GM21515 (cell line): ENCODE measurements at regions not wholly inside any gene's neighbourhood (a gene's known extent, or its start where the extent isn't known, plus 50 kb on each side); places are given as distances from the start of the nearest gene placed in this dataset.
"Not testable (repeated sequence)": the region's sequence is repeated elsewhere in the genome, so short reads cannot be mapped to it uniquely, and the experiment has no call there.

Experiments used
- ATAC-seq: cut with Tn5 transposase; IDR thresholded peaks from one replicate; pipeline ENCODE4 v1.9.1; 2021; ENCODE audit not compliant: unreplicated experiment

GRCh38 chr5:103389846-103390245 is 131.3 kb downstream of the MACIR start:
- ATAC-seq = no peak

DNA sequence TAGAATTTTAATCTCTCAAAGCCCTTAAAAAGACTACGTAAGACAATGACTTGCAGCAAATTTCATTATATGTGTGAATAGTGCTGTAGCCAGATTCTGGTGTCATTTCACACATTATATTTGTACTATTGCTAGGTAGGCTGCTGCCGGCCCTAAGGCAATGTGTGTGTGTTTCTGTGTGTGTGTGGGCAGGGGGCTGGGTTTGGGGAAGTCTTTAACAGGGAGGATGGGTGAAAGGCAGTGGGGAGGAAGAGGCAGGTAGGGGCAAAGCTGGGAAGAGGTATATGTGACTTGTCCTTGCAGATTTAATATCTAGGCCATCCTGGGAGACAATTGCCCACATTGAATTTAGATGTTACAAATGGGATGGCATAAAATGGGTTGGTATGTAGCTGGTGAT is 130.8 kb downstream of the MACIR start:
- ATAC-seq = no peak

DNA sequence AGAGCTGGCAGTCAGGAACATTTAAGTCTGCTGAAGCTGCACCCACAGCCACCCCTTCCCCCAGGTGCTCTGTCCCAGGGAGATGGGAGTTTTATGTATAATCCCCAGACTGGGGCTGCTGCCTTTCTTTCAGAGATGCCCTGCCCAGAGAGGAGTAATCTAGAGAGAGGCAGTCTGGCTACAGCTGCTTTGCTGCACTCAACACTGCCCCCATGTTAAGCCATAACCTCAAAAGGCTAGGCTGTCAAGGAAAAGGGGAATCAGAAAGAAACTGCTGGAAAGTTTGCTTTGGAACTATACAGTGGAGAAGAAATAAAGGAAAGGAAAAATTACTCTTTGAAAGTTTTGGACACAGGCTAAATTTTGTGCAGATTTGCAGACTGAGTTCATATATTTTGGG is 127.2 kb downstream of the MACIR start:
- no peak for ATAC-seq

GRCh38 chr5:103377638-103378037 is 119.1 kb downstream of the MACIR start:
- ATAC-seq = not testable (repeated sequence)

DNA sequence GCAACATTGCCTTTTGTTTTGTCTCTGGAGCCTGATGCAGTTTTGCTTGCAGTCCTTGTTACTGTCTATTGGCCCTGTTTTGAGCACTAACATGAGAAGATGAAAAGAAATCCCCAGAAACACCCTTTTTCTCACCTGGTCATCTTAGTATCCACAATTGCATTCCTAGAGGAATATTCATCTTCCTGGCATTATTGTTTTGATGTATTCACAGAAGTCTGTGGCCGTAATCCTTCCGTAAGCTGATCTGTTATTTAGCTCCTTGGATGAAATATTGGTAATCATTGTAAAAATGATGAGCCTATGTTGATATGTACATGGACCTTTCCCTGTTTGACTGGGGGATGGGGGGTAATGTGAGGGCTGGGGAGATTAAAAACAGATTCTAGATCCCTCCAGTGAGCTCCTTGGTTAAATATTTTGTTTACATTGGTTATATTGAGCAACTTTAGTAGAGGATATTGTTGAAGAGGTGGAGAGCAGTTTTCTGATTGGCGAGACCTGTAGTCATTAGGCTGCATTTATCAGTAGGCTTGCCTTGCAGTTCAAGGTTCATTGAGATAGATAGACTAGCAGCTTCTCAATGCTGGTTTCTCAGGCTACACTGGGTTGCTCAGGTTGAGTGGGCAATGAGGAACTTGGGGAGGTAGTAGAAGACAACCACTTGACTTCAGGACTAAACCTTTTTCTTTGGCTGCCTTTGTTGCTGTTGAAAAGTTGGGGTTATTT is 117.5 kb downstream of the MACIR start:
- ATAC-seq = no peak

GRCh38 chr5:103375350-103375749 is 116.8 kb downstream of the MACIR start:
- ATAC-seq = no peak

DNA sequence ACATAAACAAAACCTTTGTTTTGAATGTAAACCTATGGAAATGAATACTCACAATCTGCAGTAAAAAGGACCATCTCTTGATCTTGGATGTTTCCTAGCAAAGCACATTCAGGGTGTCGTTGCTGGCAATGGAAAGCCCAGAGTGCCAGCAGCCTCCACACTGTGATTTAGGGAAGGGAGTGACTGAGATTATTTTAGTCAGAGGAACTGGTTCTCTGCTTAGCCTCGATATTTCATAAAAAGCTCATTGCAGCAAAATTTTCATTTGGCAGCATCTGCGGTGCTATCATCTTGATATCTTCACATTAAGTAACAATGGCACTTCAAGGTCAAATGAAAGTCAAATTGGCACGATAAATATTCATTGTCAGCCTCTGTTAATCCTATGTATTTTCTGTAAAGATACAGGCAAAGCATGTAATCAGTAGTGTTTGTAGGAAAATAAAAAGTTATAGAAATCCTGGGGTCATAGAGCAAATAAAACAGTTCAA is 116.0 kb downstream of the MACIR start:
- ATAC-seq = no peak

DNA sequence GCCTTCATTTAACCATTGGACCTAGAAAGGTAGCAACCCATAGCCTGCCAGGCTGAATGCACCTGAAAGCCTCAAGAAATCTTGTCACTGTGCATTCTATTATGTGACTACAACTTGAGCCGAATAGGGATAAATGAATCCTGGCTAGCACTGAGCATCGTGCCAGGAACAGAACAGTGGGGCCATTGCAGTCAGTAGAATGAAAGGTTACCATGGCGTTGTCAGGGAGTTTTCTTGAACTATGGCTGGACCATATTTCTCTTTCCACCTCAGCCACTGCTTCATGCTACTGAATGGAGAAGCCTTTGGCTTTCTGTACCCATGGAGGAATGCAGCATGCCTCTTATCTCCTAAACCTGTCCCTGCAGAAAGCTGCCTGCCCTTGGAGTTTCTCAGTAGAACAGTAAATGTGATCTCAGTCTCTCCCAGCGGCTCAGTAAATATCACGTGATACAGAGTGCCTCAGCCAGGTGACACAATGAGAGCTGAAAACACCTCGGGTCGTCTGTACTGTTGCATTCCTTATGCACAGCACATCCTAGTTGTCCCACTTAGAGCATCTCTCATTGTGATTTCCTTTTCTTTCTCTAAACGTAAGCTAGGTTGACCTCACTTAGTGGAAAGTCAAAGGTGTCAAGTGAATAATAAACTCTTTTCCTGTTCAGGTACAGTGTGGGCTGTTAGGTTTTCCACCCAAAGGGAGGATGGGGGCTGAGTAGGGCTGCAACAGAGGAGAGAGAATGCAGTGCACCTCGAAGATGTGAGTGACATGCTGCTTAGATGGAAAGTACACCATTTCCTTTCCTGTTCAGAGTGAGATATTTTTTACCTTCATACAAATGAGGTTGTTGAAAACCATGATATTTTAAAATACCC is 115.3 kb downstream of the MACIR start:
- ATAC-seq = no peak

DNA sequence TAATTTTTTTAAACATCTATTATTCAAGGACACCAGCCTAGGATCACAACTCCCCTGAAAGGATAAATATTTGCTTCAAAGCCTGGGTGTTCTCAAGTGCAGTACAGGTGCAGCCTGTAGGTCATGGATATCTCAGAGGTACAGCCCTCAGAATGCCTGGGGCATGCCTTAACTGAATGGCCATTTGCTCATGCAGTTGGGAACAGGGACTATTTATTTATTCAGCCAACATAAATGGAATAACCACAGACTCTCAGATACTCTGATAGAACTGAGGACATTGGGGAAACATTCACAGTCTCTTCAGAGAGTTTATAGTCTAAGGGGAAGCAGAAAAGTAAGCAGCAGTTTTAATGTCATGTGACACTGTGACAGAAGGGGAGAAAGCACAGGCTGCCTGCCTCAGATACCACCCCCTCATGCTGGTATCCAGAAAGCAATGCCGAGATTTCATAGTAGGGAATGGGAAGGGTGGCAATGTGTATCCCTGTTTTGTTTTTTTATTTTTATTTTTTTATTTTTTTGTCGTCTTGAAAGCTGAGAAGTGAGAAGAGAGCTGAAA is 112.6 kb downstream of the MACIR start:
- no peak for ATAC-seq

DNA sequence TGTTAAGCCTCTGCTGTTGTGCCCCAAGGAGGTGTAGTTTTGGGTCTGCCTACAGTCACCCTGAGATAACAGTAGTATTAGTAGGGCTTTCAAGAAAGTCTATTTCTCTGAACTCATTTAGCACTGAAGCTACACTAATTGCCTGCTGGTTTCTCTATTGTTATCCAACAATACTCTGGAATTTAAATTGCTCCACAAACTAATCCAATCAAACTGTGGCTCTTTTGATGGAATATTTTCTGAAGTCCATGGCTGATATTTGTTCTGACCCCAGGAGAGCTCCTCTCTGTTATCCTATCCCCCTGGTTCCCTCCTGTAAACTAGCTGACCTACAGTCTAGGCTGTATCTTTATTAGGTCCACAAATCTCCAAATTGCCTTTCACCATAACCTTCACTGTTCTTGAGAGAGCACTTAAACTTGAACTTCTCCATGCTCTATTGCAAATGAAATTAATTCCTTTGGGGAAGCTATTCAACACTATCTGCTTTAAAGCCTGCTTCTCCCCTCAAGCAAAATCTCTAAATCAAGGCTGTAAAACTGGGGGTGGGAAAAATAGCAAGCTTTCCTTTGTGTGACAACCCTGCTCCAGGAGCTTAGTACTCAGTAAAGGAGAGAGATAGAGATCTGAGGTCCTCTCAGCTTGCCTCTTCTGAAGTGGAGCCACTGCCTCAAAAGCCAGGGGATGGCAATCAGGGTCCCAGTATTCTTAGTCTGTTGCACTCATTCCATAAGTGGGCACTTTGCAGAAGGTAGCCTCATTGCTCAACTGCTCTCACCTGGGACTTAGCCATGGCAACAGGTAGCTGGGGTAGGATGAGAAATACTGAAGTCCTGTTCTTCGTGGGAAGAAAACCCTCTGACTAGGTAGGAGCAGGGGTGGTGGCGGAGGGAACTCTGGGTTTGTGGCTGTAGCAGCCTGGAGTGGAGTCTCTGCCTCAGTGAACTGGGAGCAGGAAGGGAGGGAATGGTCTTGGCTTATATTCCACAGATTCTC is 110.9 kb downstream of the MACIR start:
- ATAC-seq = no peak

DNA sequence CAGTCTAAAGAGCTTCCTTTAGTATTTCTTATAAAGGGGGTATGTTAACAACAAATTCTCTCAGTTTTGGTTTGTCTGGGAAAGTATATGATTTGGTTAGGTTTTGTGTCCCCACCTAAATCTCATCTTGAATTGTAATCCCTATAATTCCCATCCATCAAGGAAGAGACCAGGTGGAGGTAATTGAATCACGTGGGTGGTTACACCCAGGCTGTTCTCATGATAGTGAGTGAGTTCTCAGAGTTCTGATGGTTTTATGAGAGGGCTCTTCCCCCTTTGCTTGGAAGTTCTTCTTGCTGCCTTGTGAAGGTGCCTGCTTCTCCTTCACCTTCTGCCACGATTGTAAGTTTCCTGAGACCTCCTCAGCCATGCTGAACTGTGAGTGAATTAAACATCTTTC is 109.1 kb downstream of the MACIR start:
- ATAC-seq = no peak

- ATAC-seq = no peak
Observed at GRCh38 chr5:103366918-103367549, 108.5 kb downstream of the MACIR start.

DNA sequence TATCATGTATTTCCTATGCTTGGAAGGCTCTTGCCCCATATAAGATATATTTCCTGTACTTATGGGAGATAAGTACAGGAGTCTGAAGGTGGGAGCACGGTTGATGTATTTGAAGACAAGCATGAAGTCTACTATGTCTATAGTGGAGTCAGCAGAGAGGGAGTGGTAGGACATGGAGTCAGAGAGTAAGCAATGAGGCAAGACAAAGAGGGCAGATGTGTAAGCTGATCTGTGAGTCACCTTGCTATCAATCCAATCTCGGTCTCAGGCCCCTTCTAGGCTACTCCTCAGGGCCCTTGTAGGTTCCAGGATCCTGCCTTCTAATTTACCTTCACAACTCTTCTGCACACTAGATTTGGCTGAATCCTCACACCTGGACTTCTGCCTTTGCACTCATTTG is 105.5 kb downstream of the MACIR start:
- ATAC-seq = no peak

- no peak for ATAC-seq
Observed at GRCh38 chr5:103362211-103362610, 103.6 kb downstream of the MACIR start.

DNA sequence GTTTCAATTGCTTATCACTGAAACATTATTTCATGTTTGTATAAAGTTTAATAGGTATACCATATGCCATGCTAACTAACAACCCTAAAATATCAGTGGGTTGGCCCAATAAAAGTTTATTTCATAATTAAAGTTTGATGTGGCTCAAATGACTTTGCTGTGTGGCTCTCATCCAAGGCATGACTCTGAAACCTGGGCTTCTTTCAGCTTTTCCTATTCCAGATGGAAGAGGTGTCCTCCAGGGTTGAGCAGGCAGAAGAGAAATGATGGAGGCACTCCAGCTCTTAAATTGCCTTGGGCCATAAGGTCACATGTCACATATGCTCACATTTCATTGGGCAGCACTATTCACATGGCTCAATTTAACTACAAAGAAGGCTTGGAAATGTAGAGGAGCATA is 101.9 kb downstream of the MACIR start:
- no peak for ATAC-seq

DNA sequence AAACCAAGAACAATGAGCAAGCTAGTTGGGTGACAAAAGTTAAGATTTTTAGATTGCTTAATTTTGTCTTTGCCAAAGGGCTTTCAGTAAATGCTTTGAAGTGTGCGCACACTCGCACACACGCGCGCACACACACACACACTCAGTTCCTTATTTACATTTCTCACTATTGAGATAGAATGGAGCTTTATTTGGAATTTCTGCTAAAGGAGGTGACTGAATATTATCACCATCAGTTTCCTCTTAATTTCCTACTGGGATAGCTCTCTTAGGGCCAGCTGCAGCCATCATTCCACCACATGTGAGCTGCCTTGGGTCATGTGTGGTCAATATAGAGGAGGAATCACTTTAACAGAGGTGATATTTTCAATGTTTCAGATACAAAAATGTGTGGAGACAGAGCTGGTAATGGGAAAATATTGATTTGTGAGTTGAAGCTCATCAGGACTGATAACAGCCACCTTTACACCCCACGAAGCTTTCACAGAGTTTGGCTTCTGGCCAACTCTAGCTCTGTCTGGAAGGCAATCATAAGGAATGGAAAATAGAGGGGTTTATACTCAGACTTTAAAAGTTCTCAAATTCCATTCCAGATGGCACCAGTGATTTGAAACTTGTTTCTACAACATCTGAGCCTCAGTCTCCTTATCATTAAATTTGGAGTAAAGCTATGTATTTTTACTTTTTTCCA is 99.9 kb downstream of the MACIR start:
- ATAC-seq = no peak

GRCh38 chr5:103357636-103358035 is 99.1 kb downstream of the MACIR start:
- ATAC-seq = no peak

- no peak for ATAC-seq
Observed at GRCh38 chr5:103356350-103357091, 98.0 kb downstream of the MACIR start.

DNA sequence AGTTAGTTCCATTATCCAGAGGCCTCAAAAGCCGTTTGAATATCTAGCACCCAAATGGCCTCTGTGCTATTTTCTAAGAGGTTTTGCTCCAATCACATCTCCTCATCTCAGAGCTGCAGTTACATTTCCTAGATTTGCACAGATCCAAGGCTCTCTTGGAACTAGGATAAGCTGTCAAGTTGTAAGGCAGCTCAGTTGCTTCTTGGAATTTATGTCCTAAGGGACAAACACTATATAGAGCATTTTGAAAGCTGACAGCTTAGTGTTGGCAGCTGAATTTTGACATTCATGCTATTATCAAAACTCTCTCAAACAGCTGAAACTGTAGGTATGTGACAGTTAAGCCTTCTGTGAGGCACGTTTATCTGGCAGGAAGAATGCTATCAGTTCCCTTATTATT is 97.0 kb downstream of the MACIR start:
- ATAC-seq = no peak
